ENCODE measurements at regions not wholly inside any gene's neighbourhood (a gene's known extent, or its start where the extent isn't known, plus 50 kb on each side); places are given as distances from the start of the nearest gene placed in this dataset.

DNA sequence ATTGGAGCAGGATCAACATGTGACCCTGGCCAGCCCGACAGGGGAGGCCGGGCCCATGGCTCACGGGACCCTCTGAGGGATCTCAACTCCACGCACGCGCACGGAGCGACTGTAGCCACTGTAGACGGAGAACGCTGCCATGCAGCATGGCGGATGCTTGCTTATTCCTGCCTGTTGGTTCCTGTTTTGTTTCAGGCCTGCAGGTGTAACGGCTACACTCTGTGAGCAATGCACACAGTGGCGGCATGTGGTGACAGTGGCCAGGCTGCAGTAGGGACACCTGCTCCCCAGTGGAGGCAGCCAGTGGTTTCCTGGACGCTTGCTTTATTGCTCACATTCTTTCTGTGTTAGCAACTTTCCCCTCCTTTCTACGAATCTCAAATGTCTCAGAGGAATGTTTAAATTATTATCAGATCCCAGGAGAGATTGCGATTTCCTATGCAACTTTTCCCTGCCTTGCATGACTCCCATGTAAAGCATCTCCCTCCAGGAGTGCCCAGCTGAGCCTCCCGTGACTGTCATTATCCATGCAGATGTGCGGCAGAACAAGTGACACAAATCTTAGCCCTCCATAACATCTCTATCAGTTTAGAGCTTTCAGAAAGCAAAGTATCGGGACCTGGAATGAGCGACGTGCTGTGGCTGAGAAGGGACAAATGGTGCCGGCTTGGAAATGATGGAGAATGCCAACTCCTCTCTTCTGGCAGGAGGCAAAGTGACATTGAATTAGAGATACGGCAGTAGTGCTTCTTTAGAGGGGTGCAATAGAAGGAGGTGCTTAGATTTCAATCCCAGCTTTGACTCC is 209.7 kb downstream of the ASB1 start:
- DNase-seq (no peak), ATAC-seq (no peak)
- intact Hi-C loops (cut with DNase I): no loop called here
- H3K4me3 ChIP-seq: no peak overlapping the region
- no peaks in the 10 kb centered on the region for H3K9me3 ChIP-seq
- no peak for TF ChIP-seq POLR2A (IDR thresholded peaks at IDR 0.05)
- TF ChIP-seq, protein P1, sequence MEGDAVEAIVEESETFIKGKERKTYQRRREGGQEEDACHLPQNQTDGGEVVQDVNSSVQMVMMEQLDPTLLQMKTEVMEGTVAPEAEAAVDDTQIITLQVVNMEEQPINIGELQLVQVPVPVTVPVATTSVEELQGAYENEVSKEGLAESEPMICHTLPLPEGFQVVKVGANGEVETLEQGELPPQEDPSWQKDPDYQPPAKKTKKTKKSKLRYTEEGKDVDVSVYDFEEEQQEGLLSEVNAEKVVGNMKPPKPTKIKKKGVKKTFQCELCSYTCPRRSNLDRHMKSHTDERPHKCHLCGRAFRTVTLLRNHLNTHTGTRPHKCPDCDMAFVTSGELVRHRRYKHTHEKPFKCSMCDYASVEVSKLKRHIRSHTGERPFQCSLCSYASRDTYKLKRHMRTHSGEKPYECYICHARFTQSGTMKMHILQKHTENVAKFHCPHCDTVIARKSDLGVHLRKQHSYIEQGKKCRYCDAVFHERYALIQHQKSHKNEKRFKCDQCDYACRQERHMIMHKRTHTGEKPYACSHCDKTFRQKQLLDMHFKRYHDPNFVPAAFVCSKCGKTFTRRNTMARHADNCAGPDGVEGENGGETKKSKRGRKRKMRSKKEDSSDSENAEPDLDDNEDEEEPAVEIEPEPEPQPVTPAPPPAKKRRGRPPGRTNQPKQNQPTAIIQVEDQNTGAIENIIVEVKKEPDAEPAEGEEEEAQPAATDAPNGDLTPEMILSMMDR (IDR thresholded peaks at IDR 0.05): no peak
- no peaks in the 10 kb centered on the region for H3K36me3 ChIP-seq
- H3K4me1 ChIP-seq: no peaks in the 10 kb centered on the region
- 72% methylated on average over 12 of the region's 23 CpGs for WGBS (ENCODE audit: insufficient coverage, low coverage, low lambda C conversion rate, missing lambda C conversion rate)
- H3K27me3 ChIP-seq: no peaks in the 10 kb centered on the region
- H3K27ac ChIP-seq: no peak overlapping the region

DNA sequence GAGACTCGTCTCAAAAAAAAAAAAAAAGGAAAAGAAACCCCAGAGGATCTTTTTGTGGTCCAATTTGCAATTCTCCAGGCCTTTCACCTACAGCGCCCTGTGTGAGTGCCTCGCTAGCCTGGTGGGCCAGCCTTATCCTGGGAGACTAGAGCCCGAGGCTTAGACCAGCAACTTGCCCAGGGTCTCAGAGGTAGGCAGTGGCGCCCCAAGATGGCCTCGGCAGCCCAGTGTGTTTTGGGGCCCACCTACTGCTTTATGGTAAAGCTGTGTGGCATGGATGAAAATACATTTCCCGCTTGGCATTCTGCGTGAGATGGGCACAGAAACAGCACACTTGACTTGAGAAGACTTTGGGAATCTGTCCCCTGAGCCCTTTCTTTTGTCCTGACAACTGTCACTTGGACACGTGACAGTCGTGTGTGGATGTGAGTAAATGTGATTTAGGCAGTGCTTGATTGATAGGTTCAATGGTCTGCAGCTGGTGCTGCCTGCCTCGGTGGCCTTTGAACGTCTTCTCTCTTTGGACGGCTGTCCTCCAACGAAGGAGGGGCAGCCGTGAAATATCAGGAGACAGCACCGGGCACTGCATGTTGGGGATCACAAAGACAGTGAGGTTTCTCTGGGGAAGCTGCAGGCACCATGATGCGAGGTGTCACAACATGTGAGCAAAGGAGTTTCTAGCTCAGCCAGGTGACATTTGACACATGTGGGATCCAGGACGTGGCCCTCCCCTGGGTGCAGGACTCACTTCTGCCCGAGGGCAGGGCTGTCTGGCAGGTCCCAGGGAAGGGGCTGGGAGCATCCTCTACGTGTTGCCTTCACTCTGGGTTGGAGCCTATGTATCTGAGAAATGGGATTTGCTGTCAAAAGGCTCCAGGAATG is 209.5 kb upstream of the TWIST2 start:
- Histone ChIP-seq H3K4me3 (no peak overlapping the region), H3K27me3 (no peaks in the 10 kb centered on the region), H3K27ac (no peak overlapping the region), H3K9me3 (no peaks in the 10 kb centered on the region), H3K4me1 (no peaks in the 10 kb centered on the region), H3K36me3 (no peaks in the 10 kb centered on the region)
- ATAC-seq: no peak
- no peak for TF ChIP-seq POLR2A (IDR thresholded peaks at IDR 0.05)
- TF ChIP-seq, protein P1 (IDR thresholded peaks at IDR 0.05): no peak
- intact Hi-C loops (cut with DNase I): no loop called here
- WGBS (ENCODE audit: insufficient coverage, low coverage, low lambda C conversion rate, missing lambda C conversion rate): 59% methylated on average over 9 of the region's 20 CpGs
- DNase-seq: no peak

DNA sequence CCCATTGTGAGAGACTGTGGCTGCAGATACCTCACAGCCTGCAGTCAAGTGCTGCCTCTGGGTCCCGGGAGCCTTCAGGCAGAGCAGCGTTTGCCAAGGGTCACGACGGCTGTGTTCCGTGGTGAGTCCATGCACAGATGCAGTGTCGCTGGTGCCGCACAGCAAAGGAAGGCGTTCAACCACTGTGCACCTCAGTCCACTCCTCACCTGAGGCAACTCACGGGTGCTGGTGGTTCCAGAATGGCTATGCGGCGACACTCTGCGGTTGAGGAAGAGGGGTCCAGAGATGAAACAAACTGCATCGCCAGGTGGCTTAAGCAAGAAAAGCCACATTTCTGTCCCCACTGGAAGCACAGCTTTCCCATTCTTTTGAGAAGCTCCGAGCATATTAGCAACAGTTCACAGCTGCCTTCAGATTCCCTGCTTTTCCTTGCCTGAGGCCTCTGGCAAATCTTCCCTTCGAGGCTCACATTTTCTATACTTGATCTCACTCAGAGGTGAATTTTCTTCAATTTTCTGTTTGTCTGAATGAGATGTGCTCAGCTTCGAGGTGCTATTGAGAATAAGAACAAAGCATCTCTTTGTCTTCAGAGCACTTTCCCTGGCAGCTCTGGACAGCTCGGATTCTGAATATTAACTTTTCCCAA is 208.8 kb upstream of the TWIST2 start:
- TF ChIP-seq, protein P1 (IDR thresholded peaks at IDR 0.05): no peak
- TF ChIP-seq POLR2A (IDR thresholded peaks at IDR 0.05): no peak
- Histone ChIP-seq H3K27ac (no peak overlapping the region), H3K36me3 (no peaks in the 10 kb centered on the region), H3K9me3 (no peaks in the 10 kb centered on the region), H3K27me3 (no peaks in the 10 kb centered on the region), H3K4me3 (no peak overlapping the region), H3K4me1 (no peaks in the 10 kb centered on the region)
- DNase-seq (no peak), ATAC-seq (no peak)
- 60% methylated on average over 5 of the region's 17 CpGs for WGBS (ENCODE audit: insufficient coverage, low coverage, low lambda C conversion rate, missing lambda C conversion rate)
- intact Hi-C loops (cut with DNase I): no loop called here

DNA sequence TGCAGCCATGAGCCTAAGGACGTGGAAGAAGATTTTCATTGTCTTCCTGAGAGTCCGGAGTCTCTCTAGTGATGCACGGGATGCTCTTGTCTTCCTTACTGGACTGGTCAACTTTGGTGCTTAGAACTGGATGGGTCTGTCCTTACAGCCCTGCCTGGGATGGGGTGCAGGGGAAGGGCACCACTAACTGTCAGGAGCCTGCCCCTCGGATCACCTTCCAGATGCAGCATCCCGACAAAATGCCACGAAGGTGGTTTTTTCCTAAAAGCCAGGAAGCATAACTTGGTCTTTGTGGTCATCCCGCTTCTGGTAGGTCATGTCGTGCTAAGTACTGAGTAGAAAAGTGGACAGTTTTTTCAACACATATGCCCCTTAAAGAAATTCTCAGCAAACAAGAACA is 207.4 kb upstream of the TWIST2 start:
- Histone ChIP-seq H3K4me3 (no peak overlapping the region), H3K9me3 (no peaks in the 10 kb centered on the region), H3K4me1 (no peaks in the 10 kb centered on the region), H3K27me3 (no peaks in the 10 kb centered on the region), H3K27ac (no peak overlapping the region), H3K36me3 (no peaks in the 10 kb centered on the region)
- TF ChIP-seq, protein P1 (IDR thresholded peaks at IDR 0.05): no peak
- no peak for TF ChIP-seq POLR2A (IDR thresholded peaks at IDR 0.05)
- ATAC-seq (no peak), DNase-seq (no peak)
- 52% methylated on average over 7 of the region's 8 CpGs for WGBS (ENCODE audit: insufficient coverage, low coverage, low lambda C conversion rate, missing lambda C conversion rate)
- intact Hi-C loops (cut with DNase I): no loop called here
